GM23338 (cell line): ENCODE measurements at regions not wholly inside any gene's neighbourhood (a gene's known extent, or its start where the extent isn't known, plus 50 kb on each side); places are given as distances from the start of the nearest gene placed in this dataset.

Experiments
- ATAC-seq: fragments of 200-7000 bp; cut with Tn5 transposase; 3 replicates; pipeline ENCODE4 v1.9.1; 2020
- DNase-seq: peaks from one replicate; pipeline ENCODE4 v3.0.0-alpha.2; 2015; ENCODE audit warnings: low spot score
- H2AFZ ChIP-seq: fragments of 200-600 bp; sonication (generic); 2 replicates; pipeline ENCODE4 v1.8.0; 2016; ENCODE audit warnings: antibody characterized with exemption, mild to moderate bottlenecking, moderate library complexity
- H3F3A ChIP-seq: fragments of 200-600 bp; sonication (generic); replicated peaks from 2 replicates; pipeline ENCODE4 v1.8.0; 2017; ENCODE audit warnings: antibody characterized with exemption, mixed run types, low read depth
- H3K27ac ChIP-seq: fragments of 200-600 bp; sonication (generic); 2 replicates; pipeline ENCODE4 v1.6.1; 2016; ENCODE audit warnings: low read depth
- H3K27me3 ChIP-seq: fragments of 200-600 bp; sonication (generic); 2 replicates; pipeline ENCODE4 v1.8.0; 2016; ENCODE audit warnings: mild to moderate bottlenecking, mixed run types, moderate library complexity; ENCODE audit not compliant: insufficient read depth
- H3K36me3 ChIP-seq: fragments of 200-600 bp; sonication (generic); 2 replicates; pipeline ENCODE4 v1.8.0; 2016; ENCODE audit warnings: mild to moderate bottlenecking; ENCODE audit not compliant: insufficient read depth
- H3K4me1 ChIP-seq: fragments of 200-600 bp; sonication (generic); 2 replicates; pipeline ENCODE4 v1.8.0; 2016; ENCODE audit warnings: mild to moderate bottlenecking, moderate library complexity; ENCODE audit not compliant: insufficient read depth
- H3K4me2 ChIP-seq: fragments of 200-600 bp; sonication (generic); 2 replicates; pipeline ENCODE4 v1.7.1; 2017; ENCODE audit warnings: mixed run types
- H3K4me3 ChIP-seq: fragments of 200-600 bp; sonication (generic); 2 replicates; pipeline ENCODE4 v1.6.1; 2016; ENCODE audit warnings: mixed run types
- H3K79me2 ChIP-seq: fragments of 200-600 bp; sonication (generic); replicated peaks from 2 replicates; pipeline ENCODE4 v1.8.0; 2017; ENCODE audit warnings: mild to moderate bottlenecking; ENCODE audit not compliant: insufficient read depth
- H3K9me2 ChIP-seq: fragments of 200-600 bp; sonication (generic); 2 replicates; pipeline ENCODE4 v1.8.0; 2017; ENCODE audit not compliant: insufficient read depth
- H4K20me1 ChIP-seq: fragments of 200-600 bp; sonication (generic); replicated peaks from 2 replicates; pipeline ENCODE4 v1.8.0; 2017; ENCODE audit warnings: mild to moderate bottlenecking; ENCODE audit not compliant: insufficient read depth
- H3K27ac Mint-ChIP-seq: 2 replicates; pipeline ENCODE4 v1.8.0; 2020; ENCODE audit warnings: inconsistent platforms, mild to moderate bottlenecking, moderate library complexity, mixed read lengths
- H3K27me3 Mint-ChIP-seq: 3 replicates; pipeline ENCODE4 v1.8.0; 2022; ENCODE audit warnings: low read depth, mild to moderate bottlenecking, moderate library complexity, mixed read lengths, inconsistent platforms; ENCODE audit not compliant: insufficient read depth, poor library complexity
- H3K36me3 Mint-ChIP-seq: 3 replicates; pipeline ENCODE4 v1.8.0; 2021; ENCODE audit warnings: low read depth, mild to moderate bottlenecking, inconsistent platforms, moderate library complexity, mixed read lengths
- H3K4me1 Mint-ChIP-seq: 3 replicates; pipeline ENCODE4 v1.8.0; 2020; ENCODE audit warnings: mild to moderate bottlenecking, inconsistent platforms, mixed read lengths
- H3K4me3 Mint-ChIP-seq: 3 replicates; pipeline ENCODE4 v1.8.0; 2021; ENCODE audit warnings: moderate library complexity, mild to moderate bottlenecking, inconsistent platforms, mixed read lengths
- H3K9me3 Mint-ChIP-seq: 3 replicates; pipeline ENCODE4 v1.8.0; 2020; ENCODE audit warnings: moderate library complexity, mild to moderate bottlenecking, inconsistent platforms, mixed read lengths
- NANOG ChIP-seq: IDR thresholded peaks from 2 replicates; pipeline ENCODE4 v1.6.1; 2016; ENCODE audit warnings: antibody characterized with exemption, borderline replicate concordance
- REST ChIP-seq: IDR thresholded peaks from one replicate; pipeline ENCODE4 v1.6.1; 2018; ENCODE audit warnings: antibody characterized with exemption; ENCODE audit not compliant: unreplicated experiment
- ZNF114 ChIP-seq: fragments of 250-450 bp; sonication (Bioruptor Pico); IDR thresholded peaks from 2 replicates; pipeline ENCODE4 v1.5.0; 2020; ENCODE audit warnings: mild to moderate bottlenecking, moderate library complexity
- ZNF331 ChIP-seq: fragments of 250-450 bp; sonication (Bioruptor Pico); IDR thresholded peaks from 2 replicates; pipeline ENCODE4 v1.5.0; 2020; ENCODE audit warnings: low read depth, mild to moderate bottlenecking, moderate library complexity
- ZNF462 ChIP-seq: fragments of 250-450 bp; sonication (Bioruptor Pico); IDR thresholded peaks from 2 replicates; pipeline ENCODE4 v1.5.0; 2020; ENCODE audit warnings: mild to moderate bottlenecking, moderate library complexity
- TF ChIP-seq, protein P1 (sequence below), 2 experiments: fragments of 200-600 bp in 1 of 2; sonication (generic) in 1 of 2; conservative IDR thresholded peaks; 2 replicates each; pipeline versions ENCODE4 v1.5.1 to v1.6.1; 2016 to 2017; ENCODE audit warnings: antibody characterized with exemption in 2 of 2, low read depth in 2 of 2, mild to moderate bottlenecking in 2 of 2, moderate library complexity in 1 of 2
- TF ChIP-seq, protein P2 (sequence below): IDR thresholded peaks from 2 replicates; pipeline ENCODE4 v1.6.1; 2016; ENCODE audit warnings: antibody characterized with exemption

DNA sequence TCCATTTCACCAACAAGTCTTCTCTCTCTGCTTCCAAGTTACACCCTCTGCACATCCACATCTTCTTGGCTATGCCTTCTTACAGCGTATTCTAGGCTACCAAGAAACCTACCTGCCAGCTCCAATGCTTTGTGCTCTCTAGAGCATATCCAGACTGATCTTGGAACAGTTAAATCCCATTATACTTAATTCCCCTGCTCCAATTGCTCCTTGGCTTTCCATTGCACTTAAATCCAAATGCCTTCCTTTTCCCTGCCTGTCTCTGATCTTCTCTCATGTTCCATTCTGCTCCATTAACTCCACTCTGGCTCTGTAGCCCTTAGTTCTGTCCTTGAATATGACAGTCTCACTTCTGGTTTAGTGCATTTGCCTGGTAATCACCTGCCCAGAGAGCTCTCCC lies 322.4 kb downstream of the LRRC70 start:
- peak overlapping the region; percentile 43; the same call in 1 of the 2 replicates for H2AFZ ChIP-seq
- Mint-ChIP-seq H3K4me3 (no peak overlapping the region), H3K36me3 (no peaks in the 10 kb centered on the region), H3K27me3 (peaks cover 2% of the 10 kb centered on the region), H3K4me1 (no peaks in the 10 kb centered on the region), H3K9me3 (no peaks in the 10 kb centered on the region; the same call in 2 of the 3 replicates), H3K27ac (no peak overlapping the region)
- no peaks in the 10 kb centered on the region for H3K79me2 ChIP-seq
- H3K36me3 ChIP-seq = no peaks in the 10 kb centered on the region
- no peak overlapping the region for H3K4me3 ChIP-seq
- H3K27me3 ChIP-seq = no peaks in the 10 kb centered on the region
- no peak for ATAC-seq
- H3K4me2 ChIP-seq = no peak overlapping the region
- no peaks in the 10 kb centered on the region for H3K9me2 ChIP-seq
- no peaks in the 10 kb centered on the region for H4K20me1 ChIP-seq
- no peak for TF ChIP-seq ZNF462 (CRISPR knock-in tag)
- TF ChIP-seq REST = no peak
- TF ChIP-seq, protein P1, sequence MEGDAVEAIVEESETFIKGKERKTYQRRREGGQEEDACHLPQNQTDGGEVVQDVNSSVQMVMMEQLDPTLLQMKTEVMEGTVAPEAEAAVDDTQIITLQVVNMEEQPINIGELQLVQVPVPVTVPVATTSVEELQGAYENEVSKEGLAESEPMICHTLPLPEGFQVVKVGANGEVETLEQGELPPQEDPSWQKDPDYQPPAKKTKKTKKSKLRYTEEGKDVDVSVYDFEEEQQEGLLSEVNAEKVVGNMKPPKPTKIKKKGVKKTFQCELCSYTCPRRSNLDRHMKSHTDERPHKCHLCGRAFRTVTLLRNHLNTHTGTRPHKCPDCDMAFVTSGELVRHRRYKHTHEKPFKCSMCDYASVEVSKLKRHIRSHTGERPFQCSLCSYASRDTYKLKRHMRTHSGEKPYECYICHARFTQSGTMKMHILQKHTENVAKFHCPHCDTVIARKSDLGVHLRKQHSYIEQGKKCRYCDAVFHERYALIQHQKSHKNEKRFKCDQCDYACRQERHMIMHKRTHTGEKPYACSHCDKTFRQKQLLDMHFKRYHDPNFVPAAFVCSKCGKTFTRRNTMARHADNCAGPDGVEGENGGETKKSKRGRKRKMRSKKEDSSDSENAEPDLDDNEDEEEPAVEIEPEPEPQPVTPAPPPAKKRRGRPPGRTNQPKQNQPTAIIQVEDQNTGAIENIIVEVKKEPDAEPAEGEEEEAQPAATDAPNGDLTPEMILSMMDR (conservative IDR thresholded peaks at IDR 0.05; ENCODE audit: low read depth in 2 of 2) = no peak
- TF ChIP-seq, protein P2, sequence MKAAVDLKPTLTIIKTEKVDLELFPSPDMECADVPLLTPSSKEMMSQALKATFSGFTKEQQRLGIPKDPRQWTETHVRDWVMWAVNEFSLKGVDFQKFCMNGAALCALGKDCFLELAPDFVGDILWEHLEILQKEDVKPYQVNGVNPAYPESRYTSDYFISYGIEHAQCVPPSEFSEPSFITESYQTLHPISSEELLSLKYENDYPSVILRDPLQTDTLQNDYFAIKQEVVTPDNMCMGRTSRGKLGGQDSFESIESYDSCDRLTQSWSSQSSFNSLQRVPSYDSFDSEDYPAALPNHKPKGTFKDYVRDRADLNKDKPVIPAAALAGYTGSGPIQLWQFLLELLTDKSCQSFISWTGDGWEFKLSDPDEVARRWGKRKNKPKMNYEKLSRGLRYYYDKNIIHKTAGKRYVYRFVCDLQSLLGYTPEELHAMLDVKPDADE = no peak
- no peak for TF ChIP-seq NANOG
- no peak for TF ChIP-seq ZNF114 (CRISPR knock-in tag)
- no peak for TF ChIP-seq ZNF331 (CRISPR knock-in tag)
- DNase-seq = no peak
- no peaks in the 10 kb centered on the region for H3F3A ChIP-seq
- no peaks in the 10 kb centered on the region for H3K4me1 ChIP-seq
- no peak overlapping the region for H3K27ac ChIP-seq
